ENCODE measurements at regions not wholly inside any gene's neighbourhood (a gene's known extent, or its start where the extent isn't known, plus 50 kb on each side); places are given as distances from the start of the nearest gene placed in this dataset.

DNA sequence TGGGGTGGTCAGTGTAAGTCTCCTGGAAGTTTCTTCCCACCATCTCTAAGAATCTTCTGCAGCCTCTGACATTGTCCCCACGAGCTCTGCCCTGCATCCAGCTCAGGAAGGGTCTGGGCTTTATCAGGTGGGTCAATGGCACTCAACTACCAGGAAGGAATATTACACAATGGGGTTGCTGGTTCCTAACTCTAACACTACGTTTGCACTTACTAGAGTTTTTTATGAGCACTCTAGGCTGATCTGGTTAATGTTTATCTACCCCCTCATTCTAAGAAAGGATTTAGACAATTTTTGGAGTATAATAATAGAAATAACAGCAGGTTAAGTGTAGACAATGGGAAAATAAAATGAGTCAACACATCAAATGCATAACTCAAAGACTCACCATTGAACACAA is 411.1 kb upstream of the RGMA start:
- no peak for DNase-seq (ENCODE audit: extremely low read depth in 1 of 2, low read depth in 1 of 2)

GRCh38 chr15:93497291-93497690 is 408.3 kb upstream of the RGMA start:
- DNase-seq (ENCODE audit: extremely low read depth in 1 of 2, low read depth in 1 of 2), result no peak

GRCh38 chr15:93496888-93497287 is 407.9 kb upstream of the RGMA start:
- no peak for DNase-seq (ENCODE audit: extremely low read depth in 1 of 2, low read depth in 1 of 2)

GRCh38 chr15:93495799-93496637 is 407.0 kb upstream of the RGMA start:
- no peak for DNase-seq (ENCODE audit: extremely low read depth in 1 of 2, low read depth in 1 of 2)

GRCh38 chr15:93493172-93493571 is 404.2 kb upstream of the RGMA start:
- DNase-seq (ENCODE audit: extremely low read depth in 1 of 2, low read depth in 1 of 2), result no peak

GRCh38 chr15:93491291-93491690 is 402.3 kb upstream of the RGMA start:
- no peak for DNase-seq (ENCODE audit: extremely low read depth in 1 of 2, low read depth in 1 of 2)

- DNase-seq (ENCODE audit: extremely low read depth in 1 of 2, low read depth in 1 of 2), result no peak
Observed at GRCh38 chr15:93488296-93488713, 399.3 kb upstream of the RGMA start.

DNA sequence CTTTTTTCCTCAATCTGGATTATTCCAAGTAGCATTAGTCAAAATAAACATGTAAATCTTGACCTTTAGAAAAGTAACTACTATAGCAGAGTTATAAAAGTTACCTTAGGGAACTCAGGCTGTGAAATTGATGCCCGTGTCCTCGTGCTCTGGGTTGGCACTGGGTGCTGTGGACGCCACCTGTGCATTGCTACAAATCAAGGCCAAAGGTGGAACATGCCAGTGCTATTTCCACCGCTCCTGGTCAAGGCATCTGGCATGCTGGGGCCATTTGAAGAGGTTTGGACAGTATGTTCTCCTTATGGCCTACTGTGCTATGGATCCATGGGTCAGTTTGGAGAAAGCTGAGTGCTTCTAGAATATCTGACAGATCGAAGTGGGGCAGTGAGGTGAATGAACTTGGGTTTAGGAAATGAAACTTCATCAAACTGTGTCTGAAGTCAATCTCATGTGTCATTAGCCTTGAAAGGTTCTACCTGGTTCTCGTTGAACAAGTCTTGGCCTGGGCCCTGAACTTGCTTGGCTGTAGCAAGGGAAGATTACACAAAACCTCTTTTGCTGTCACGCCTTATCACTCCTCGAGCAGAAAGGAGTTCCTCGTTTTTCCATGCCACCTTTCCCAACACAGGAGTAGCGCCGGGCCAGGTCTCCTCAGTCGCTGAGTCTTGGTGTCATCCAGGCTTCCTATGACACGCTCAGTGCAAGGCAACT is 397.6 kb upstream of the RGMA start:
- no peak for DNase-seq (ENCODE audit: extremely low read depth in 1 of 2, low read depth in 1 of 2)

DNA sequence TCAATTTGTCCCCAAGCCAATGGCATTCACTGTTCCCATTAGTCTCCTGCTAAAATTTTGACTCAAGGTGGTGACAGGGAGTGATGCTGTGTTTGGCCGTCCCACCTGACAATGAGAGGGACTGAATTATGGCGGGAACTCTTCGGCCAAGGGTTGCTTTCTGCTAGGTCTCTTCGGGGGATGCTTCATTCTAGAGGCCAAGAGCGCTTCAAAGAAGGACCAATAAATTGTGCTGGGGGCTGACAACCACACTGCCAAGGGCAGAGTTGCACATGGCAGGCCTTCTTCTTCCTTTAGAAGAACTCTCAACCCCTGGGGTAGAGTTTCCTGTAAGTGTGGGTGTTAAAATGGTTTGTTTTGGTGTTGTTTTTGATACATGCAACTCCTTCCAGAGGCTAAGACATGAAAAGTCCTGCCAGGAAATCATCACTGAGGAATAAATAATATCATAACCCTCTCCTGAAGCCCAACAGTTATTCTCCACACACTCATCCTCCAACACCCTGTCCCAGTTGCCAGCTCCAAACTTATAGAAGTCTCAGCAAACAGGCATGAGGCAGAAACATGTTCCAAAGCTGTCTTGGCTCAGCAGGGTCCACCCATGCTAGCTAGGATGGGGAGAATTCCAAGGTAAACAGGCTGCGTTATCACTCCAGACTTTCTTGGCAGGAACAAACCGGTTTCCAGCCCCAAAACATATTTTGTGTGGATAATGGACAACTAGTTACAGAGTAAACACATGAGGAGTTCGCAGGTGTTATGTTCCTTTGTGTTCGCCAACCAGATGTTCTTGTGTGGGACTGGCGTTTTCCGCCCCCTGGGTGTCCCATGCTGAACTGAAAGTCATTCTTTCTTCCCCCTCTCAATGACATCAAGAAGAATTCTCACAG is 396.7 kb upstream of the RGMA start:
- DNase-seq (ENCODE audit: extremely low read depth in 1 of 2, low read depth in 1 of 2), result no peak

DNA sequence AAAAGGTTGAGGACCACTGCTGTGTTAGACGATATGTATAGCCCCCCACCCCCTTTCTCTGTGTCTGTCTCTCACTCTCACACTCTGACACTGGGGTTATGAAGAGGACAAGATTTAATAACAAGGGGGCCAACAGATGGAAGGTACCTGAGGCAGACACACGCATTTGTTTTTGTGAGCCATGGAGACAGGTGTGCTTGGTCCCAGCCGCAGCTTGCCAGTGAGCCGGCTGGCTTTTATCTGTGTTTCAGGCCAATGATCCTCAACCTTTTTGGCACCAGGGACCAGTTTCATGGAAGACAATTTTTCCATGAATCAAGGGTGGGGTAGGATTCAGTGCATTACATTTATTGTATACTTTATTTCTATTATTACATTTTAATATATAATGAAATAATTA is 394.9 kb upstream of the RGMA start:
- DNase-seq (ENCODE audit: extremely low read depth in 1 of 2, low read depth in 1 of 2), result no peak

- DNase-seq (ENCODE audit: extremely low read depth in 1 of 2, low read depth in 1 of 2), result no peak
Observed at GRCh38 chr15:93482731-93483130, 393.7 kb upstream of the RGMA start.

GRCh38 chr15:93479715-93480114 is 390.7 kb upstream of the RGMA start:
- DNase-seq (ENCODE audit: extremely low read depth in 1 of 2, low read depth in 1 of 2), result no peak

DNA sequence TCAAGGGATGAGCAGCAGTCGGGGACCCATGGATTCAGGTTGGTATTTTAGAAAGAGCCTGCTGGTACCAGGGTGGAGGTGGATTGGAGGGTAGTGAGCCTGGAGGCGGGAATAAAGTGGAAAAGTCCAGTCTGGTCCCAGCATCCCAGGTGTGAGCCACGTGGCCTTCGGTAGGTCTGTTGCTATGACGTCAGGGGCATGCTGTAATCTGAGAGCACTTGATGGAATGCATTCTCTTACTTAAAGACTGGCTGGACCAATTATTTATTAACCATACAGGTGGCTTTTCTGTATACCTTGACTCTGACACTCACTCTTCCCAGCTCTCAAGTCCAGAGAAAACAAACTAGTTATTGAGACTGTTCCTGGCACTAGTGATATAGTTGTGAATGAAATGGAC is 389.9 kb upstream of the RGMA start:
- DNase-seq (ENCODE audit: extremely low read depth in 1 of 2, low read depth in 1 of 2), result no peak

DNA sequence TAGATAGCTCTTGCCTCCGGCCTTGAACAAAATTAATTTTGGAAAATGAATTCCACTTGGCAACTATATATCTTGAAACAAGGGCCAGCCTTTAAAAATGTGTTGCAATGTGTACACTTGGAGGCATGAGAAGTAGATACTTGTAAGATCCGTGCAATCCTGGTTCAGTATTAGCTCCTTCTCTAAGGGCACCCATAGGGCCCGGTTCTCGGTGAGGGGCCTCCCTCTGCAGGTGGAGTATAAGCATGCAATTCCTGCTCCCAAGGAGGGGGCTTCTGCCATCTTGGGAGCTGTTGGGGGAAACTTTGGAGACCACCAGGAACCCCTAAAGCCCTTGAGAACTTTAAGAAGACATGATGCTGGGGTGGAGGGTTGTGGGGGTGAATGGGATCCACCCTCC is 388.7 kb upstream of the RGMA start:
- no peak for DNase-seq (ENCODE audit: extremely low read depth in 1 of 2, low read depth in 1 of 2)

DNA sequence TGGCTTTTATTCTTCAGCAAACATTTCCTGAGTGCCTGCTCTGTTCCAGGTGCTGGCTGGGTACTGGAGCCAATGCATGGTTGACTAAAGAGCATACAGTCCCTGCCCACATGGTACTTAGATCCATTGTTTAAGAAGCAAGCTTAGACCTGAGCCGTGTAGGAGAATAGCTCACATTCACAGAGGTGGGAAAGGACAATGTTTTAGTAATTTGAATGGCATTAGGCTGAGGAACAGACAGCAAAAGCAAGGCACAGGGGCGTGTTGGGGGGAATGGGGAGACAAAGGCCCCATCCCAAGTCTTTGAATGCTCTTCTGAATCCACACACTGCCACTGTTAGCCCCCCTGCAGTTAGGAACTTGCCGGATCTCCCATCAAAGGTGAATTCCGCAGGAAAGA is 388.2 kb upstream of the RGMA start:
- no peak for DNase-seq (ENCODE audit: extremely low read depth in 1 of 2, low read depth in 1 of 2)

- no peak for DNase-seq (ENCODE audit: extremely low read depth in 1 of 2, low read depth in 1 of 2)
Observed at GRCh38 chr15:93476491-93477177, 387.6 kb upstream of the RGMA start.

- no peak for DNase-seq (ENCODE audit: extremely low read depth in 1 of 2, low read depth in 1 of 2)
Observed at GRCh38 chr15:93474728-93475127, 385.7 kb upstream of the RGMA start.

GRCh38 chr15:93469994-93470393 is 381.0 kb upstream of the RGMA start:
- no peak for DNase-seq (ENCODE audit: extremely low read depth in 1 of 2, low read depth in 1 of 2)

GRCh38 chr15:93467337-93467736 is 378.3 kb upstream of the RGMA start:
- DNase-seq (ENCODE audit: extremely low read depth in 1 of 2, low read depth in 1 of 2), result no peak

GRCh38 chr15:93466380-93466779 is 377.4 kb upstream of the RGMA start:
- DNase-seq (ENCODE audit: extremely low read depth in 1 of 2, low read depth in 1 of 2), result no peak

- DNase-seq (ENCODE audit: extremely low read depth in 1 of 2, low read depth in 1 of 2), result no peak
Observed at GRCh38 chr15:93462690-93463089, 373.7 kb upstream of the RGMA start.
